Vagina (tissue), 2 donors: ENCODE measurements at regions not wholly inside any gene's neighbourhood (a gene's known extent, or its start where the extent isn't known, plus 50 kb on each side); places are given as distances from the start of the nearest gene placed in this dataset.

ENCODE experiments used
- POLR2A ChIP-seq, 2 donors: fragments of 450-650 bp; IDR thresholded peaks; one replicate each; pipeline ENCODE4 v1.6.1; 2017; ENCODE audit warnings: antibody characterized with exemption in 2 of 2, mild to moderate bottlenecking in 2 of 2, moderate library complexity in 2 of 2
- TF ChIP-seq, protein P1 (sequence below), 3 experiments: fragments of 450-650 bp in 2 of 3; fragments of 200-600 bp in 1 of 3; sonication (generic) in 1 of 3; IDR thresholded peaks; one replicate each; pipeline ENCODE4 v1.5.1; 2017 to 2019; ENCODE audit warnings: antibody characterized with exemption in 3 of 3, mild to moderate bottlenecking in 2 of 3, moderate library complexity in 2 of 3

DNA sequence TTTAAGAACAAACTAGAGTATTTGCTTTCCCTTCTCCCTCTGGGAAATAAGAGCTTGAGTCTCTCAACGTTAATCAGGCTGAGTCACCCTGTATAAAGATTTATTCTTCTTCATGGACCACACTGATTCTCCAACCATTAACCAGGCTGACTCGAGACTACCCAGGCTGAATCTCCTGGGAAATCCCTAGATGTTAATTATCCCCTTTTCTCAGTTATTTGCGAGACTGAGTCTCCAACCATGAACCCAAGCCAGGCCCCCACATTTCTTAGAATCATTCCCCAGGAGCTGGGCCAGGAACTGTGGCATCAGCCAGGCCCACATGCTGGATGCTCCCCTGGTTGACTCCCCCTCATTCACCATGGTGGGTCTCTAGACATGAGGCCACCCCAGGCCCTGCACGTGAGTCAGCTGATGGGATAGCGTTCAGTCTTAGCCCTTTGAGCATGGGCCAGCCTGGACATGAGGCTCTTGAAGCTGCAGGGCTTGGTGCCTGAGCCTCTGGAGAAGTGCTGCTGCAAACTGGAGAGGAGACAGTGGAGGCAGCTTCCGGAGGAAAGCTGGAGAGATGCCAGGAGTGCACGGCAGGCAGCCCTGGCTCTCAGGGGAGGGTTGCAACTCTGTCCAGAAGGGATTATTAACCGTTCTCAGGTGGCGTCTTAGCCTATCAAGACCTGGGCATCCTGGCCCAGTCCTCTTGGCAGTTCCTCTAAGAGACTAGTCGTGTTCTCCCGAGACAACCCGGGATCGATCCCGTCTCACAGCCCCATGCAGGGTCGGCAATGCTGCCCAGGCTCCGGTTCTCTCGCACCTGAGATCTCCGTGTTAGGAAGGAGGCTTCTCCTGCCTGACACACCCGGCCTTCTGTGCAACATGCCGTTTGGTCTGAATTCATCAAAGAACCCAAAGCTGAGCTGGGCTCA lies 296.6 kb downstream of the ADGRD1 start:
- TF ChIP-seq, protein P1, sequence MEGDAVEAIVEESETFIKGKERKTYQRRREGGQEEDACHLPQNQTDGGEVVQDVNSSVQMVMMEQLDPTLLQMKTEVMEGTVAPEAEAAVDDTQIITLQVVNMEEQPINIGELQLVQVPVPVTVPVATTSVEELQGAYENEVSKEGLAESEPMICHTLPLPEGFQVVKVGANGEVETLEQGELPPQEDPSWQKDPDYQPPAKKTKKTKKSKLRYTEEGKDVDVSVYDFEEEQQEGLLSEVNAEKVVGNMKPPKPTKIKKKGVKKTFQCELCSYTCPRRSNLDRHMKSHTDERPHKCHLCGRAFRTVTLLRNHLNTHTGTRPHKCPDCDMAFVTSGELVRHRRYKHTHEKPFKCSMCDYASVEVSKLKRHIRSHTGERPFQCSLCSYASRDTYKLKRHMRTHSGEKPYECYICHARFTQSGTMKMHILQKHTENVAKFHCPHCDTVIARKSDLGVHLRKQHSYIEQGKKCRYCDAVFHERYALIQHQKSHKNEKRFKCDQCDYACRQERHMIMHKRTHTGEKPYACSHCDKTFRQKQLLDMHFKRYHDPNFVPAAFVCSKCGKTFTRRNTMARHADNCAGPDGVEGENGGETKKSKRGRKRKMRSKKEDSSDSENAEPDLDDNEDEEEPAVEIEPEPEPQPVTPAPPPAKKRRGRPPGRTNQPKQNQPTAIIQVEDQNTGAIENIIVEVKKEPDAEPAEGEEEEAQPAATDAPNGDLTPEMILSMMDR (IDR thresholded peaks at IDR 0.05): no peak
- TF ChIP-seq POLR2A (IDR thresholded peaks at IDR 0.05): no peak
